HUES6 (cell line): ENCODE measurements at regions not wholly inside any gene's neighbourhood (a gene's known extent, or its start where the extent isn't known, plus 50 kb on each side); places are given as distances from the start of the nearest gene placed in this dataset.
"Not testable (repeated sequence)": the region's sequence is repeated elsewhere in the genome, so short reads cannot be mapped to it uniquely, and the experiment has no call there.

Source experiments
- H3K27ac ChIP-seq: 2 replicates; pipeline ENCODE4 v1.7.0; 2013; ENCODE audit warnings: low read depth, mild to moderate bottlenecking, low read length, inconsistent platforms
- H3K27me3 ChIP-seq: 2 replicates; pipeline ENCODE4 v1.6.1; 2013; ENCODE audit warnings: low read length; ENCODE audit not compliant: control insufficient read depth, insufficient read depth
- H3K36me3 ChIP-seq: 2 replicates; pipeline ENCODE4 v1.6.1; 2013; ENCODE audit warnings: low read length; ENCODE audit not compliant: control insufficient read depth, insufficient read depth
- H3K4me1 ChIP-seq: 2 replicates; pipeline ENCODE4 v1.6.1; 2013; ENCODE audit warnings: low read length; ENCODE audit not compliant: control insufficient read depth, insufficient read depth
- H3K4me3 ChIP-seq: 2 replicates; pipeline ENCODE4 v1.5.1; 2013; ENCODE audit warnings: low read depth, low read length
- H3K9ac ChIP-seq: one replicate; pipeline ENCODE4 v1.6.1; 2013; ENCODE audit warnings: mild to moderate bottlenecking, low read length
- H3K9me3 ChIP-seq: 2 replicates; pipeline ENCODE4 v1.6.1; 2013; ENCODE audit warnings: low read depth, low read length; ENCODE audit not compliant: control insufficient read depth, insufficient read depth

DNA sequence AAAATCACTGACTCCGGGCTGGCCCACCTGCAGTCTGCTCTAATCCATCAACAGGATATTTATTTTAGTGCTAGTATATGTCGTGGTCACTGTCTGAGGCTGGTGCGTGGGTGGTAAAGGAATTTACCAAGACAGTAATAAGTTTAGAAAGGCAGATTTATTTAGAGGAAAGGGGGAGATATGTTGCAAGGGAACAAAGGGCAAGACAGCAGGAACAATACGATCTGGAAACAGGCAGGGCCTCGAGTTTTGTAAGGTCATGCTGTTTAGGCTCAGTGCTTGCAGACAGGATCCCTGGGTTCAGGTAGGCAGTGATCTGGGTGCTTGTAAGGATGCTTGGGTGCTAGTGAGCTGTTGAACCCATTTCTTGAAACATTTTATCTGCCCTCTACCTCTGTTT lies 748.2 kb upstream of the SLITRK5 start:
- Histone ChIP-seq H3K27me3 (no peaks in the 10 kb centered on the region), H3K4me3 (no peak overlapping the region), H3K9me3 (peaks cover 12% of the 10 kb centered on the region; the same call in 1 of the 2 replicates), H3K27ac (no peak overlapping the region), H3K9ac (no peak overlapping the region), H3K4me1 (peaks cover 2% of the 10 kb centered on the region; the same call in 1 of the 2 replicates), H3K36me3 (no peaks in the 10 kb centered on the region)

DNA sequence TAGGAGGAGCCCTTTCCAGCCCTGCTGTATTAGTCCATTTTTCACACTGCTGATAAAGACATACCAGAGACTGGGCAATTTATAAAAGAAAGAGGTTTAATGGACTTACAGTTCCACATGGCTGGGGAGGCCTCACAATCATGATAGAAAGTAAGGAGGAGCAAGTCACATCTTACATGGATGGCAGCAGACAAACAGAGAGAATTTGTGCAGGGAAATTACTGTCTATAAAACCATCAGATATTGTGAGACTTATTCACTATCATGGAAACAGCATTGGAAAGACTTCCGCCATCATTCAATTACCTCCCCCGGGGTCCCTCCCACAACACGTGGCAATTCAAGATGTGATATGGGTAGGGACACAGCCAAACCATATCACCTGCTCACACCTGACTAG lies 744.3 kb upstream of the SLITRK5 start:
- peaks cover 12% of the 10 kb centered on the region; the same call in 1 of the 2 replicates for H3K9me3 ChIP-seq
- not testable (repeated sequence) for H3K4me1 ChIP-seq

DNA sequence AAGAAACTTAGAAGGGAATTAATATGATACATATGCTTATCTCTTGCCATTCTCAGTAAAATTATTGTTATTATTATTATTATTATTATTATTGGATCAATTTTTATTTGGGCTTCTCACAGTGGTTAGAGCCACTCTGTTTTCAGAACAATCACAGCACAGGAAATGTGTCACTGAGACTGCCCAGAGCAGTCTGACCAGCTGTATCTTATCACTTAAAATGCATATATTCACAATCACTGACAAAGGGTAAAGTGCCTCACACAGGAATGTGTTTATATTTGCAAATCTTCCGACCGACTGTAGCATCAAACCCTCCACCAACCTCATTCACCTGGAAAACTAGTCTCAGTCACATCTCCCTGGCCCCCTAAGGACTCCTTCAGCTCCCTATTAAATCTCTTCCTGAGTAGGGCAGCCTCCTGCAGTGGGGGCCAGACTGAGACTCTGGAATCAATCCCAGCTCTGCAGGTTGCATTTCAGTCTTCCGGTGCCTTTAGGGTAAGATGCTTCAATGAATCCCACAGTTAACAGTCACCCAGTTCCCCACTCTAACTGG lies 738.3 kb upstream of the SLITRK5 start:
- H3K27ac ChIP-seq = peak overlapping the region; percentile 81; the same call in 1 of the 2 replicates
- H3K27me3 ChIP-seq = no peaks in the 10 kb centered on the region
- H3K9me3 ChIP-seq = no peaks in the 10 kb centered on the region
- peaks cover 16% of the 10 kb centered on the region for H3K4me1 ChIP-seq
- no peaks in the 10 kb centered on the region for H3K36me3 ChIP-seq
- H3K9ac ChIP-seq = peak overlapping the region; percentile 36
- no peak overlapping the region for H3K4me3 ChIP-seq

More for the DNA sequence above, 744.3 kb upstream of the SLITRK5 start:
- not testable (repeated sequence) for H3K9ac ChIP-seq, H3K4me3 ChIP-seq, H3K36me3 ChIP-seq, H3K27me3 ChIP-seq, H3K27ac ChIP-seq

DNA sequence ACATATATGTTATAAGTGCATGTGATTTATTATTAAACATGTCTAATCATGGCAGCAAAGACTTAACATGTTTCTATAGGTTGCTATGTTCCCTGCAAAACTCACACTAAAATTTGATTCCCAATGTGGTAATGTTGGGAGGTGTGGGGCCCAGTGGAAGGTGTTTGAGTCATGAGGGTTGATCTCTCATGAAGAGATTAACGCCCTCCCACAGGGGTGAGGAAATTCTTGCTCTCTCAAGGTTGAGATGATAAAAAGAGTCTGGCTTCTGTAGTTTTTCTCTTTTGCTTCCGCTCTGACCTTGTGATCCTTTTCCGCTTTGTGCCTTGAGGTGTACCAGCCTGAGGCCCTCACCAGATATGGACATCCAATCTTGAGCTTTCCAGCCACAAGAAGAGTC lies 737.5 kb upstream of the SLITRK5 start:
- Histone ChIP-seq H3K9me3 (no peaks in the 10 kb centered on the region), H3K27me3 (no peaks in the 10 kb centered on the region), H3K4me1 (peaks cover 16% of the 10 kb centered on the region), H3K36me3 (no peaks in the 10 kb centered on the region), H3K4me3 (no peak overlapping the region), H3K27ac (peak overlapping the region; percentile 55; the same call in 1 of the 2 replicates), H3K9ac (peak overlapping the region; percentile 29)

DNA sequence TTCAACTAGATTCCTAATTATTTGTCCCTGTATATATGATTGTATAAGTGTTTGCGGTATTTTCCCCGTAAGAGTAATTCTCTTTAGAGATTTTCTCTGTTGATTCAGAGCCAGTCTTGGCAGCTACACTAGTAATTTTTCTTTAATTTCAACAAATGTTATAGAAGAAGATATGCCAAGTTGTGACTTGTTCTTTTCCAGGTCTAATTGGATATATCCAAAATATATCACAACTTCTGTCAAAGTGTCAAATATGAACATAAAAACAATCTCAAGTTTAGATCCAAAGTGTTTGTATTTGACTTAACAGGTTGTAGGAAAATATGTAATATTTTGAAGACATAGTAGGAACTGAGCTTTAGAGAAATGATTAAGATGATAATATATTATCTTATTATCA lies 733.9 kb upstream of the SLITRK5 start:
- Histone ChIP-seq H3K27ac (no peak overlapping the region), H3K27me3 (no peaks in the 10 kb centered on the region), H3K36me3 (no peaks in the 10 kb centered on the region), H3K9ac (no peak overlapping the region), H3K9me3 (no peaks in the 10 kb centered on the region), H3K4me3 (no peak overlapping the region), H3K4me1 (peaks cover 16% of the 10 kb centered on the region)

DNA sequence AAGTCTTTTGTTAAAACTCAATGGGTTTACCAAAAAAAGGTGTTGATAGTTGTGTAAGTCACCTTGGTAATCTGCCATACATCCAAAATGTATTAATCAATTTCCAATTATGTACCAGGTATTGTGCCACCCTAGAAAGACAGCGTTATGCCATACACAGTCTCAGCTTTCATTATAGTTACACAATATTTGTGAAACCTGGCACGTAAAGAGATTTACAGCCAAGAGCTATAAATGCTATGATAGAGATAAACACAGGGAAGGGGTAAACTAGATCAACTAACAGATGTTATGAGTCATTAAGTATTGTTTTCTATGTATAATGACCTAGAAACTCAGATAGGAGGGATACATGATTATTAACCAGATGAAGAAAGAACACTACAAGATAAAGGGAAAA lies 725.6 kb upstream of the SLITRK5 start:
- Histone ChIP-seq H3K9ac (no peak overlapping the region), H3K4me1 (no peaks in the 10 kb centered on the region; the same call in 1 of the 2 replicates), H3K27me3 (no peaks in the 10 kb centered on the region), H3K27ac (no peak overlapping the region), H3K4me3 (no peak overlapping the region), H3K36me3 (no peaks in the 10 kb centered on the region), H3K9me3 (no peaks in the 10 kb centered on the region)

DNA sequence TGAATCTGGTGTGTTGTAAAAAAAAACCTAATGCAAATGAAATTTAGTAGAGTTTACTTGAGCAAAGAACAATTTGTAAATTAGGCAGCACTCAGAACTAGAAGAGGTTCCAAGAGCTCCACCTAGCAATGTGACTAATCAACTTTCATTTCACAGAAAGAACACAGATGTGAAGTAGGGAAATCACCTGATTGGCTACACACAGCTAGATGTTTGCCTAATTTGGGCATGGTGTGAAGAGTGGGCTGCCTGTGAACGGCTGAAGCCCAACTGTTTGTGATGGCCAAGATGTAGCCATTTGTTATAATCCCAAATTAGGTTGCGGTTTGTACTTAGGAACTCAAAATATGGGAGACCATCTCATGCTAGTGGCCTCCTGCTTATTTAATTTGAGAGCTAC lies 724.4 kb upstream of the SLITRK5 start:
- H3K27me3 ChIP-seq = no peaks in the 10 kb centered on the region
- no peak overlapping the region for H3K9ac ChIP-seq
- no peak overlapping the region for H3K4me3 ChIP-seq
- no peaks in the 10 kb centered on the region; the same call in 1 of the 2 replicates for H3K4me1 ChIP-seq
- no peak overlapping the region for H3K27ac ChIP-seq
- no peaks in the 10 kb centered on the region for H3K9me3 ChIP-seq
- no peaks in the 10 kb centered on the region for H3K36me3 ChIP-seq

DNA sequence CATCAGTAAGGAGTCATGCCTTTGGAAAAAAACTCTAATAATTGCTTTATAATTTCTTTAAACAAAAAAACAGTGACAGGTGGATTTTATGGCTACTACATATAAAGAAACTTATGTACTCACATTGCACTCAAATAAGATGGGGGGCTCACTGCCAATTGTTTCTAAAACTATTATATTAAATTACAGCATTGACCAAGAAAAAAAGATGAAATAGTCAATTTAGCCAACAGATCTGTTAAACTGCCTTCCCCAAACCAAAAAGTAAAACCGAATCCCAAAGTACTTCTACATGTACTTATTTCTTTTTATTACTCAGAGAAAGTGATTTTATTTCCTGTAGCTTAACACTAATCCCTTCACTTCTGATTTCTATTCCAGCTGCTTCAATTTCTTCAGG lies 716.8 kb upstream of the SLITRK5 start:
- H3K9ac ChIP-seq = no peak overlapping the region
- no peaks in the 10 kb centered on the region for H3K27me3 ChIP-seq
- no peaks in the 10 kb centered on the region for H3K36me3 ChIP-seq
- H3K27ac ChIP-seq = no peak overlapping the region
- no peaks in the 10 kb centered on the region for H3K4me1 ChIP-seq
- H3K9me3 ChIP-seq = no peaks in the 10 kb centered on the region
- no peak overlapping the region for H3K4me3 ChIP-seq

DNA sequence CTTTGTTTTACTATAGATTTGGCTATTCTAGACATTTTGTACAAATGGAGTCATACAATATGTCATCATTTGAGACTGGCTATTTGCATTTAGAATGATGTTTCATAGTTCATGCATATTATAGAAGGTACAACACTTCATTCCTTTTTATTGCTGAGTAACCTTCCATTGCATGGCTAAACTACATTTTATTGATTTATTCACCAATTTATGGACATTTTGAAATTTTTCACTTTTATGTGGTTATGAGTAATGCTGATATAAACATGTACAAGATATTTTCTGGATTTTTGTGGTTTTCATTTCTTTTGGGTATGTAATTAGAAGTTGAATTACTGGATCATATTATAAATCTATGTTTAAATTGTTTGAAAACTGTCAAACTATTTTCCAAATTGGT lies 710.3 kb upstream of the SLITRK5 start:
- H3K27me3 ChIP-seq = no peaks in the 10 kb centered on the region
- no peaks in the 10 kb centered on the region for H3K9me3 ChIP-seq
- H3K4me1 ChIP-seq = no peaks in the 10 kb centered on the region
- H3K4me3 ChIP-seq = no peak overlapping the region
- no peak overlapping the region for H3K9ac ChIP-seq
- H3K27ac ChIP-seq = no peak overlapping the region
- H3K36me3 ChIP-seq = no peaks in the 10 kb centered on the region

DNA sequence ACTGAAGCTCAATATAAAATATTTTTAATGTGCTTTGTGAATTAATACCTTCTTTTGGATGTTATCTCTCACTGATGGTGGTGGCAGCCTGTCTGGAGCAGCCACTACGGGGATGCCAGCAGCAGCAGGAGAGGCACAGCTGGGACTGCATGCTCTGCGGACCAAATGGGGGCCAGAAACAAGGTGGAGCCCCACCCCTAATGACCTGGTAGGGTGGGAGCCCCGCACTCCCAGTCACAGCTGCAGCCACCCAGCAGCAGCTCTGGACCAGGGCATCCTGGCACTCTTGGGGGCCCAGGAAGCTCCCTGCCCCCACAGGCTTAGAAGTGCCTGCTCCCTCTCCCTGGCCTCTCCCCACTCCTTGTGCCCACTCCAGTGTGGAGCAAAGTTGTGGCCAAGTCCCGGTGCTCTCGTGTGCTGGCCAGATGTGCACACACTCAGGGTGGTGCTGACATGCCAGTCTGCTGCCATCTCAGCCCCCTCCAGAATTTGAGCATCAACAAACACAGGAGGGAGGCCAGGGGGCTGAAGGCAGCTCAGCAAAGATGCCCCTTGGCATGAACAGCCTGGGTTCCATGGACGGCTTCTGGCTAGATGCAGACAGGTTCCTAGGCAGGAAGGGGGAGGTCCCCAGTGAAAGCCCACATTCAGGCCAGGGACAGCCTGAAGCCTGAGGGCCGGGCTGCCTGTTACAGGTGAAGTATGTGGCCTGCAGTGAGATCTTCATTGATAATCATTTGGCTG lies 696.7 kb upstream of the SLITRK5 start:
- H3K4me3 ChIP-seq = no peak overlapping the region
- H3K27me3 ChIP-seq = no peaks in the 10 kb centered on the region

DNA sequence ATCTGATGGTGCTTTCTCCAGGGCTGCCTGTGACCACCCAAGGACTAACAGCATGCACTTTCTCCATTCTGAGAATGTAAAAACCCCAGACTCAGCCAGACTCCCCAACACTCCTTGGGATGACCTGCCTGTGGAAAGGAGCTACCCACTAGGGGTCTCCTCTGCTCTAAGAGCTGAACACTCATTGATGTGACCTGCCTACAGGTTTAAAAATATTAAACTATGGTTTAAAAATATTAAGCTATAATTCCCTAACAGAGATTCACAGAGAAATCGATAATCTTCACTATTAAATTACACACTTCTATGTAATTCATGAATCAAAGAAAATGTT lies 696.2 kb upstream of the SLITRK5 start:
- H3K9me3 ChIP-seq = no peaks in the 10 kb centered on the region
- H3K4me3 ChIP-seq = no peak overlapping the region
- no peaks in the 10 kb centered on the region for H3K27me3 ChIP-seq
- H3K27ac ChIP-seq = no peak overlapping the region
- no peak overlapping the region for H3K9ac ChIP-seq
- no peaks in the 10 kb centered on the region for H3K36me3 ChIP-seq
- peaks cover 5% of the 10 kb centered on the region; the same call in 1 of the 2 replicates for H3K4me1 ChIP-seq

More for the DNA sequence above, 696.7 kb upstream of the SLITRK5 start:
- no peaks in the 10 kb centered on the region for H3K36me3 ChIP-seq
- peaks cover 5% of the 10 kb centered on the region; the same call in 1 of the 2 replicates for H3K4me1 ChIP-seq
- no peak overlapping the region for H3K9ac ChIP-seq
- H3K27ac ChIP-seq = no peak overlapping the region
- H3K9me3 ChIP-seq = no peaks in the 10 kb centered on the region
